ENCODE measurements at regions not wholly inside any gene's neighbourhood (a gene's known extent, or its start where the extent isn't known, plus 50 kb on each side); places are given as distances from the start of the nearest gene placed in this dataset.

DNA sequence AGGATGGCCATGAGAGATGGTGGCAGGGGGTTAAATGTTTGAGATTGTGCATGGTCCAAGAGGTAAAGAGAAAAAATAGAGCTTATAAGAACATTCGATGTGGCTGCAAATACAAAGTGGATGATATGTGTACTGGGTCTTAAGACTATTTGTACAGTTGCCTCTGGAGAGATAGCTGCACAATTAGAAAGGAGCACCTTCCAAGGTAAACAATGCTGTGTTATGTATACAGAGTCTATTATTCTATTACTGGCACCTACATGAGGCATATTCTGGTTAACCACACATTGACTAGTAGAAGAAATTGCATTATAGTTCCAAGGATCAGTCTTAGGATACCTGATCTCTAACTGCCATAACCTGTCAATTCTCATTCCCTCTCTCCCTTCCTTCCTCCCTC is 238.0 kb upstream of the FOXN3 start:
- Histone ChIP-seq H3K27ac (ENCODE audit: low read depth in 2 of 2, low read length in 1 of 2) (no peak overlapping the region), H3K36me3 (replicated peaks in 1 of 2; ENCODE audit: control insufficient read depth in 1 of 2, insufficient read depth in 2 of 2, low read length in 1 of 2) (no peaks in the 10 kb centered on the region), H3K4me2 (no peak overlapping the region), H3K9me3 (no peaks in the 10 kb centered on the region), H3K9ac (no peak overlapping the region), H2AFZ (ENCODE audit: low read depth) (no peak overlapping the region), H3F3A (replicated peaks; ENCODE audit: insufficient read depth) (no peaks in the 10 kb centered on the region), H3K4me3 (ENCODE audit: low read depth in 2 of 2, low read length in 1 of 2) (no peak overlapping the region), H3K9me2 (no peaks in the 10 kb centered on the region), H3K79me2 (ENCODE audit: insufficient read depth) (no peaks in the 10 kb centered on the region), H3K27me3 (ENCODE audit: insufficient read depth) (no peaks in the 10 kb centered on the region), H3K4me1 (ENCODE audit: control insufficient read depth in 1 of 2, insufficient read depth in 2 of 2, low read depth in 1 of 2, low read length in 1 of 2) (peaks cover 0 to 11% of the 10 kb centered on the region in 2 experiments; a peak in 2 of 4 replicates), H4K20me1 (ENCODE audit: insufficient read depth) (no peaks in the 10 kb centered on the region)
- CTCF ChIA-PET: no interaction called here
- TF ChIP-seq GATA2 (CRISPR knock-in tag; IDR thresholded peaks at IDR 0.05) (no peak), NRF1 (IDR thresholded peaks at IDR 0.05; ENCODE audit: low read depth, low read length) (no peak), MXI1 (IDR thresholded peaks at IDR 0.05; ENCODE audit: low read depth, low read length) (no peak), MEF2A (IDR thresholded peaks at IDR 0.05; ENCODE audit: borderline replicate concordance, low read depth) (no peak), RCOR1 (IDR thresholded peaks at IDR 0.05; ENCODE audit: low read length) (no peak), SIN3A (IDR thresholded peaks at IDR 0.05; ENCODE audit: borderline replicate concordance, low read depth, low read length) (no peak), GABPA (IDR thresholded peaks at IDR 0.05; ENCODE audit: low read depth) (no peak), TCF12 (IDR thresholded peaks at IDR 0.05) (no peak), SMC3 (IDR thresholded peaks at IDR 0.05; ENCODE audit: low read depth, low read length) (no peak), EZH2phosphoT487 (IDR thresholded peaks at IDR 0.05; ENCODE audit: borderline replicate concordance, low read depth) (no peak), YY1 (IDR thresholded peaks at IDR 0.05; ENCODE audit: low read depth) (no peak), RFX5 (IDR thresholded peaks at IDR 0.05; ENCODE audit: low read length) (no peak), NFIC (IDR thresholded peaks at IDR 0.05; ENCODE audit: borderline replicate concordance) (no peak)
- TF ChIP-seq, protein P1, sequence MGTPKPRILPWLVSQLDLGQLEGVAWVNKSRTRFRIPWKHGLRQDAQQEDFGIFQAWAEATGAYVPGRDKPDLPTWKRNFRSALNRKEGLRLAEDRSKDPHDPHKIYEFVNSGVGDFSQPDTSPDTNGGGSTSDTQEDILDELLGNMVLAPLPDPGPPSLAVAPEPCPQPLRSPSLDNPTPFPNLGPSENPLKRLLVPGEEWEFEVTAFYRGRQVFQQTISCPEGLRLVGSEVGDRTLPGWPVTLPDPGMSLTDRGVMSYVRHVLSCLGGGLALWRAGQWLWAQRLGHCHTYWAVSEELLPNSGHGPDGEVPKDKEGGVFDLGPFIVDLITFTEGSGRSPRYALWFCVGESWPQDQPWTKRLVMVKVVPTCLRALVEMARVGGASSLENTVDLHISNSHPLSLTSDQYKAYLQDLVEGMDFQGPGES (IDR thresholded peaks at IDR 0.05; ENCODE audit: low read depth, low read length): no peak
- TF ChIP-seq, protein P2, sequence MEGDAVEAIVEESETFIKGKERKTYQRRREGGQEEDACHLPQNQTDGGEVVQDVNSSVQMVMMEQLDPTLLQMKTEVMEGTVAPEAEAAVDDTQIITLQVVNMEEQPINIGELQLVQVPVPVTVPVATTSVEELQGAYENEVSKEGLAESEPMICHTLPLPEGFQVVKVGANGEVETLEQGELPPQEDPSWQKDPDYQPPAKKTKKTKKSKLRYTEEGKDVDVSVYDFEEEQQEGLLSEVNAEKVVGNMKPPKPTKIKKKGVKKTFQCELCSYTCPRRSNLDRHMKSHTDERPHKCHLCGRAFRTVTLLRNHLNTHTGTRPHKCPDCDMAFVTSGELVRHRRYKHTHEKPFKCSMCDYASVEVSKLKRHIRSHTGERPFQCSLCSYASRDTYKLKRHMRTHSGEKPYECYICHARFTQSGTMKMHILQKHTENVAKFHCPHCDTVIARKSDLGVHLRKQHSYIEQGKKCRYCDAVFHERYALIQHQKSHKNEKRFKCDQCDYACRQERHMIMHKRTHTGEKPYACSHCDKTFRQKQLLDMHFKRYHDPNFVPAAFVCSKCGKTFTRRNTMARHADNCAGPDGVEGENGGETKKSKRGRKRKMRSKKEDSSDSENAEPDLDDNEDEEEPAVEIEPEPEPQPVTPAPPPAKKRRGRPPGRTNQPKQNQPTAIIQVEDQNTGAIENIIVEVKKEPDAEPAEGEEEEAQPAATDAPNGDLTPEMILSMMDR (IDR thresholded peaks at IDR 0.05): no peak
- TF ChIP-seq, protein P3, sequence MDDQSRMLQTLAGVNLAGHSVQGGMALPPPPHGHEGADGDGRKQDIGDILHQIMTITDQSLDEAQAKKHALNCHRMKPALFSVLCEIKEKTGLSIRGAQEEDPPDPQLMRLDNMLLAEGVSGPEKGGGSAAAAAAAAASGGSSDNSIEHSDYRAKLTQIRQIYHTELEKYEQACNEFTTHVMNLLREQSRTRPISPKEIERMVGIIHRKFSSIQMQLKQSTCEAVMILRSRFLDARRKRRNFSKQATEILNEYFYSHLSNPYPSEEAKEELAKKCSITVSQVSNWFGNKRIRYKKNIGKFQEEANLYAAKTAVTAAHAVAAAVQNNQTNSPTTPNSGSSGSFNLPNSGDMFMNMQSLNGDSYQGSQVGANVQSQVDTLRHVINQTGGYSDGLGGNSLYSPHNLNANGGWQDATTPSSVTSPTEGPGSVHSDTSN (IDR thresholded peaks at IDR 0.05): no peak
- TF ChIP-seq, protein P4, sequence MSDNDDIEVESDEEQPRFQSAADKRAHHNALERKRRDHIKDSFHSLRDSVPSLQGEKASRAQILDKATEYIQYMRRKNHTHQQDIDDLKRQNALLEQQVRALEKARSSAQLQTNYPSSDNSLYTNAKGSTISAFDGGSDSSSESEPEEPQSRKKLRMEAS (IDR thresholded peaks at IDR 0.05; ENCODE audit: low read depth): no peak
- TF ChIP-seq, protein P5, sequence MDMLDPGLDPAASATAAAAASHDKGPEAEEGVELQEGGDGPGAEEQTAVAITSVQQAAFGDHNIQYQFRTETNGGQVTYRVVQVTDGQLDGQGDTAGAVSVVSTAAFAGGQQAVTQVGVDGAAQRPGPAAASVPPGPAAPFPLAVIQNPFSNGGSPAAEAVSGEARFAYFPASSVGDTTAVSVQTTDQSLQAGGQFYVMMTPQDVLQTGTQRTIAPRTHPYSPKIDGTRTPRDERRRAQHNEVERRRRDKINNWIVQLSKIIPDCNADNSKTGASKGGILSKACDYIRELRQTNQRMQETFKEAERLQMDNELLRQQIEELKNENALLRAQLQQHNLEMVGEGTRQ (IDR thresholded peaks at IDR 0.05; ENCODE audit: borderline replicate concordance, low read depth, low read length): no peak
- no peak for DNase-seq
- WGBS (ENCODE audit: low lambda C conversion rate): 72% methylated on average over 1 of the region's 1 CpG
- POLR2A ChIA-PET: no interaction called here
